Epithelial cell of prostate (primary cell): ENCODE measurements at regions not wholly inside any gene's neighbourhood (a gene's known extent, or its start where the extent isn't known, plus 50 kb on each side); places are given as distances from the start of the nearest gene placed in this dataset.

ENCODE experiments used
- DNase-seq: peaks from one replicate; pipeline ENCODE4 v3.0.0-alpha.2; 2011; ENCODE audit warnings: low read depth, low spot score
- H3K27ac ChIP-seq: fragments of 450-650 bp; 2 replicates; pipeline ENCODE4 v1.5.1; 2017; ENCODE audit warnings: mild to moderate bottlenecking

DNA sequence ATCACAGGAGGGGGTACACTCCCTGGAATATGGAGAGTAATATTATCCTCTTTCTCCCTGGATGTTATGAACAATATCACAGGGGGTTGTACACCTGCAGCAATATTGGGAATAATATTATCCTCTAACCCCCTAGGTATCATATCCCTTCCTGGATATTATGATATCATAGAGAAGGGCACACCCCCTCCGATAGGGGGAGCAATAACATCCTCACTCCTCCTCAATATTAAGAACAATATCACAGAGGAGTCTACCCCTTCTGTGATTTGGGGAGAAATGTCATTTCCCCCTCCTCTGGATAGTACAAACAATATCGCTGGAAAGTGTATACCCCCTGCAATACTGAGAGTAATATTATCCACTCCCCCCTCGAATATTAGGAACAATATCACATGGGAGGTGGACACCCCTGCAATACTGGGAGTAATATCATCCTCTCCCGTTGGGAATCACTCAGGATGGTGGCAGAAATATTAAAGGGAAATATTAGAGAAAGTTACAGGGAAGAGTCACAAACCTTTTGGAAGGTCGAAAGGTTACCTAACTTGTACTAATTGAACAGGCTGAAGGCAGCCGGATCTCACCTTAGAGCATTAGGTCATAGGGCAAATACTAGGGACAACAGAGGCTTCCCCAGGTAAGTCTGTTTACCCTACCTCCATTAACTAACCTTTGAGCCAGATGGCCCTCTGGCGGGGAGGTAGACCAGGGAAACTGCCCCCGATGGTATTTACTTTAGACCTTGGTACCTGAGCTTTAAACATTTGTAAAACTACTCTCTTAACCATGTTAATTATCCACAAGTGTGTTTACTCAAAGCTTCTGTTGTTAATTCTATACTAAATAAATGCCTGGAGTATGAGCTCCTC lies 57.5 kb upstream of the FREM1 start:
- DNase-seq, result no peak
- no peak overlapping the region for H3K27ac ChIP-seq

- peak; percentile 12 for DNase-seq
- H3K27ac ChIP-seq, result no peak overlapping the region
These were observed 52.1 kb upstream of the FREM1 start for GRCh38 chr9:14962193-14962882.

- DNase-seq, result no peak
These were observed 51.3 kb upstream of the FREM1 start for GRCh38 chr9:14961372-14962068.

GRCh38 chr9:14960881-14961280 lies 50.7 kb upstream of the FREM1 start:
- peak; percentile 27 for DNase-seq
- H3K27ac ChIP-seq, result no peak overlapping the region

More at GRCh38 chr9:14961372-14962068, 51.3 kb upstream of the FREM1 start:
- no peak overlapping the region for H3K27ac ChIP-seq
